ENCODE measurements at regions not wholly inside any gene's neighbourhood (a gene's known extent, or its start where the extent isn't known, plus 50 kb on each side); places are given as distances from the start of the nearest gene placed in this dataset.

DNA sequence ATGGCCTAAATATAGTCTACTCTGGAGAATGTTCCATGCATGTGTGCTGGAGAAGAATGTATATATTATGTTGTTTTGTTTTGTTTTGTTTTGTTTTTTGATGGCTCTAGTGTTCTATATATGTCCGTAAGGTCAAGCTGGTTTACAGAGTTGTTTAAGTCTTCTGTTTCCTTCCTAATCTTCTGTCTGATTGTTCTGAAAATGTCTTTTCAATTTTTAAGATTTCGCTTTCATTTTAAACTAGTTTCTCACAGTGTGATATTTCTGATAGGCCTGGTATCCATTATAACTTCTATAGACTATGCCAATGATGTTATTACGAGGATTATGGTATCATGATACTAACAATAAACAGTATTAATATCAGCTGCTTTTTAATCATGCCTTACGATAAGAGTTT, 1126.3 kb upstream of the SORCS1 start:
- DNase-seq = no peak

DNA sequence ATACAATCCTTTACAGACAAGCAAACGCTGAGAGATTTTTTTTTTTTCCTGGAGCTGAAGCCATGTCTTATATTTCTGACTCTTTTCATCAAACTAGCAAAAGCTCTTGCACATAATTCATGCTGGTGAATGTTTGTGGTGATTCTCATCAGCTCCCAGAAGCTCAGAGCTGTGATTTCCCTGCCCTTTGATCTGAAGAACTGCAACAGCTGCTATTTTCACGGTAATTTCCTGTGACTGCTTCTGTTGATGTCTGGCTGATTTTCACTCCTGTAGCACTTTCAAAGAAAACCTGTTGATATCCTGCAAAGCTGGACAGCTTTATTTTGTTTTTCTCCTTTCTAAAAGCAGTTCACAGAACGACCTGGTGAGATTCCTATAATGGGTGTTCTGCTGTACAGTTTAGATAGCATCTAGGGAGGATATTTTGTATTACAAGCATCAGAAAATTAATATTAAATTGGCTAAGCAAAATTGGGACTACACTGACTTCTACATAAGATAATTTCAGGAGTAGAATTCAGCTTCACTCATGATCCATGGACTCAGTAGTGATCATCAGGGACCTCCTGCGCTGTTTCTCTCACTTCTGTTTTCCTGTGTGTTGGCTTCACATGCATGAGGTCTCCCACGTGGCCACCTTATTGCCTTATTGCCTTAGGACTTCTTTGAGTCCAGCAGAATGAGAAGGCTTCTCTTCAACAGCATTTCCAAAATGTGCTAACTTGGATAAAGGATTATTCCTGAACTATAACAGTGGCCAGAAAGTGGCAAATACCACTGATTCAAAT, 1111.6 kb upstream of the SORCS1 start:
- DNase-seq = no peak

DNA sequence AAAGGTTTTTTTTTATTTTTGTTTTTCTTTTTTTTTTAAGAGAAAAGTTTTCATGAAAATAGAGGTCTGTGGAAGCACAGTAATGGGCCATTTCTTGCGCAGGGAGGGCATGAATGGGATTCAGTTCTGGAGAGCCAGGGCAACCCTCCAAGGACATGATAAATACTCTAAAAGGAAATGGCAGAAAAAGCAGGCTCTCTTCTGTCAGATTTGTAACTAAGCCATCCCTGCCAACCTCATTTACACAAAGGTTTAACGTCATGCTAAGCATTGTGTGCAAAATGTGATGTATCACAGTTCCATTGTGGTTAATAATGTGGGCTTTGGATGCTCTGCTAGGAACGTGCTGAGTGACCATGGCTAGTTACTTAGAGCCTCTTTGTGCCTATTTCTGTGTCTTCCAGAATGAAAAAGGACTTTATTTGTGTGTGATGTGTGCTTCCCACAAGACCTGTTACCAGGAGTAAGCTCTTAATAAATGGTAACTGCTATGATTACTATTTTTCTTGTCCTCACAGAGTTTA, 1095.9 kb upstream of the SORCS1 start:
- DNase-seq = no peak

DNA sequence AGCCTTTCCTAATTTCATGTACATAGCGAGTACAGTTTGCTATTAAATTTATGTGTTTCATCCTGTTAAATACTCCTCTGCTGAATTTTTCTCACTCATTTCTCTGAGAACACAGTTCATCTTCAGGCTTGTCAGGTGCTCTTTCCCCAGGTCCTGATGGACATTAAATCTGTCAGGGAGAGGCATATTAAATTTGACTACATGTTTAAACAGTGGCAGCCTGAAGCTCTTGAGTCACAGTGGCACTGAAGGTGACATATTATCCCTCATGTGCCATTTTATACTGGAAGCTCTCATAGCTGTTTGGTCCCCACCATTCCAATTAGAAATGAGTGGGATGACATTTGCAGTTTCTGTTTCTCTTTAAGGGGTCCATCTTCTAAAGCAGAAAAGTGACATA, 1089.6 kb upstream of the SORCS1 start:
- no peak for DNase-seq

DNA sequence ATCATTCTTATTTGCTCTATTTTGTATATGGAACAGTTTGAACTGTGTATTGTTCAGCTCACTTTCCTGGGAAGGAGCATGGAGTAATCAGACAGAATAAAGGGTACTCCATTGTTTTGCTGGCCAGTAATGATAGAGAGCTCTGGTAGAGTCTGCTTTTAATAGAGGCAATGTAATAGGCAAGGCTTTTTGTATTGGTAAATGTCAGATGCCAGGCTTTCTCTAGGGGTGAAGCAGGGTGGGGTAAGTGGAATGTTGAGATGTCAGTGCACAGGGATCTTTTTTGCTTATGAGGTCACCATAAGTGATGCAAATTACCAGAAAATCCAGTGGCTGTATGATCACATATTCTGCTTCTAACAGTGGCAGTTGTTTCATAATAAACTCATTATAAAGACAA, 1088.3 kb upstream of the SORCS1 start:
- no peak for DNase-seq

DNA sequence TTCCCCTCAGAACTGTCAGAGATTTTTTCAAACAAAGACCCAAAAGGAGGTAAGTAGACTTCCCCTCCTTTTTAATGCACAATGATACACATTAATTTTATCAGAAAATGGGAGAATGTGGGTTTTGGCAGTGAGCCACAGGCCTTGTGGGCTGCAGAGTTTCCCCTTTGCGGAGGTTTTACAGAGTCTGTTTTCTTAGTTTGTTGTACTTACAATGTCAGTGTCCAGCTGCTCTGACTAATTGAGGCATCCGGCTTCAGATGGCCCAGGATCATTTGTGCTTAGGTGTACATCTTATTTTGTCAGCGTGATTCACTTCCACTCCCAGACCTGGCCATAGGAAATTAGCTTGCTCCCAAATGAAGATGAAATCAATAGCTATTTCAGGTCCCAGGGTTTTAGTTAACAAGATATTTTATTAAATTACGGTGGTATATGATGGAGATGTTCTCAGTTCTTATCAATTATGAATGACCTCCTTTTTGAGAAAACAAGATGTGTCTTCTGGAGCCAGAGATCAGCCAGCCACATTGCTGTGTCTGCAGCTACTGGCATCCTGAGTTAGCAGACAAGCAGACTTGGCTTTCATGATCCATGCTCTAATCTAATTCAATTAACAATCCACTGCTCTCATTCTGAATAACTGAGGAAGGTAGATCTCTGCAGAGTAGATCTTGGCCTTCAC, 1086.6 kb upstream of the SORCS1 start:
- no peak for DNase-seq

DNA sequence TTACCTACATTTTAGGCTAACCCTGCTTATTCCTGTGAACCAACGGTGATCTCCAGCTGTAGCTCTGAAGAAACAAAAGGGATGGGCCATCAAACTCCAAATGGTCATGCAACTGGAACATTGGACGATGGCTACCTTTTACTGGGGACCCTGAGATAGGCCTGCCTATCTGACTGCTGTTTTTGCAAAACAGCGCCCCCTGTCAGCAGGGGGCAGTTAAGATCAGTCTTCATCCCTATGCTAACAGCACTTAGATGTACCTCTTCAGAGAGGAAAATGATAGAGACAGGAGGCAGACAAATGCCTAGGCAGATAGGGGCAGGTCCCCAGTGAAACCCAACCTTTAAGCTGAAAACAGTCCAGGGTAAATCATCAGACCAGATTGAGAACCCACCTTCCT, 1085.4 kb upstream of the SORCS1 start:
- DNase-seq = no peak

DNA sequence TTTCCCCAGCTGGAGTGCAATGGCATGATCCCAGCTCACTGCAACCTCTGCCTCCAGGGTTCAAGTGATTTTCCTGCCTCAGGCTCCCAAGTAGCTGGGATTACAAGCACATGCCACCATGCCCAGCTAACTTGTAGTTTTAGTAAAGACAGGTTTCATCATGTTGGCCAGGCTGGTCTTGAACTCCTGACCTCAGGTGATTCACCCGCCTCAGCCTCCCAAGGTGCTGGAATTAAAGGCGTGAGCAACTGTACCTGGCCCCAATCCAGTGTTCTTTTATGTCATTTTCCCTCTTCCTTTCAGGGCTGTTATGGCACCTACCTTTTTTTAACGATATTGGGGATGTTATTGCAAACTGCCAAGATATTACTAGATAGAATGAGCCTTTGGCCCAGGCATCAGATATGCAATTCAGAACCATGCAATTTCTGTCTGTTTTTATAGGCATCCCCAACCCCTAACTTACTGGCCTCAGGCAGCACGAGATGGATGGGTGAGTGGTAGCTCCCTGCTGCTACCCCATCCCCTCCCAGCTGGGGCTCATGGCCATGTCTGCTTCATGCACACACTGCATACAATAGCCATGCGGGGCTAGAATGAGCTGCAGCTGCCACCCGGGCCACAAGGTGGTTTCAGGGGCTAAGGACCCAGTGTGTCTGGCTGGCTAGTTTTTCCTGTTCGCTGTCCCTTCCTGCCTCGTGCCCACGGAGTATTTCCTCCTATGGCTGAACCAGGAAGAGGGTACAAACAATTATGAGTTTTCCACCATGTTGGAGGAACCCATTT, 1080.1 kb upstream of the SORCS1 start:
- DNase-seq = no peak

DNA sequence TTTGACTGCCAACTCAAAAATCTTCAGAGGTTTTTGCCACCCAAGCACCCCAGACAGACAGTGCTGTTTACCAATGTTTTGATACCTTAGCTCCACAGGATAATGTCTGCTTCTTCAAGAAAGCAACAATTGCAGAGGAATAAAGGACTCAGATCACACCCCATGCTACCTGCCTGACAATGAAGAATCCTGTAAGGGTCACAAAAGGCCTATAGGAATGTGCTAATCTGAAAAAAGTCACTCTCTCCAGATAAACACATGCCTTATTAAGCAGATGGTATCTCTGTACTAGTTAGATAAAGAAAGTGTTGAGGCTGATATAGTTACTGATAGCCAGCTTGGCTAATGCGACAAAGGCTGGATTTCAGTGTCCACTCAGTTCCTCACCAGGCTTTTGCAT, 1076.7 kb upstream of the SORCS1 start:
- no peak for DNase-seq

DNA sequence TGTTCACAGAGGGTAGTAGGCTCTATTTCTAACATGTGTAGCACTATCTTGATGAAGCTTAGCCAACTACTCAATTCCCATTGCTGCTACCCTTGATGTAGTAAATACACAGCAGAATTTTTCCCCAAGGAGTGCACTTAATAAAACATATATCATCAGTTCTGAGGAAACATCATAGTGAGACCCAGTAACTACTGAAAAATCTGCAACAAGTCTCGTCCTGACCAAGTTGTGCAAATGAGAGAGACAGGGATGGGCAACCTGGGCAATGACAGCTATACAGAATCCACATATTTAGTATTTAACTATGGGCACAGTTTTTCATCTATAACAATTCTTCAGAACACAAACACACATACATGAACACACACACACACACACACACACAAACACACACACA, 1073.8 kb upstream of the SORCS1 start:
- no peak for DNase-seq

DNA sequence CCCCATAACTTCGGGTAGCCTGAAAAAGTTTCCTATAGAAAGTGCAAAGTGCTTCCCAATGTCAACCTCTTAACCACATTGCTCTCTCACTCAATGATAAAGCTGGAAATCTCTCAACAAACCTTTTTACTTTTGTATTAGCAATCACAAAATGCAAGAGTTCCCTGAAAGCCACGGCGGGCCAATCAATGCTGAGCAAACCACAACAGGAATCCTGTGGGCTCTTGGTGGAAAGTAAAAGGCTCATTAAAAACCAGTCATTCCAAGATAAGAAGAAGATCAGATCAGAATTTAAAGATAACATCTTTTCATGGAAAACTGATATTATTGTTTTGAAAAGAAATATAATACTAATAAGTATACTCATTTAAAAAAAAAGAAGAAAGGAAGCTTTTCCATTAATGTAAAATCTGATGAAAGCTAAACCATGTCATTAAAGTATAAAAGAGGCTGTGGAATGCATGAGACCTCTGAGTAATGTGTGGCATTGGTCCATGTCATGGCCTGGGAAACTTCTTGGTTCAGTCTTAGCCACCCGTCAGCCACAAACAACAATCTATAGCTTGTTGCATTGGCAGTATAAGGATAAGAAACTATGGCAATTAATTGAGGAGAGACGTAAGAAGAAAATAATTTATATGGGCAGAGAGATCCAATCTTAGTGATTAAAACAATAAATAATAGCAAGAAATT, 1066.1 kb upstream of the SORCS1 start:
- DNase-seq = no peak

DNA sequence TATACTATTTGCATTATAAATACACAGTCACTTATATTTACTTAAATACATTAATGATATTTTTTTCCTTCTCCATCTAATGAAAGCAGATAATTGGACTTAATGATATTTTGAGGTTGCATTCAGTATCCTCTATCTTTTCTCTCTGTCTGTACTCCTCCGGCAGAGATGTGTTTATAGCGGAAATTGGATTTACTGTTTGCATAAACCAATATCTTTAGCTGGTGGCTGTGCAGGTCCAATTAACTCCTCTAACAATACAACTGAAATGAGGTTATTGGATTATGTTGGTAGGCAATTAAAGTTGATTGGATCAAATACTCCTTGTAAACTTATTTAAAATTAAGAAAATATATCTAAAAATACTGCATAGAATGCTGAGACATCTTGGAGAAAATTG, 1044.2 kb upstream of the SORCS1 start:
- DNase-seq = no peak

DNA sequence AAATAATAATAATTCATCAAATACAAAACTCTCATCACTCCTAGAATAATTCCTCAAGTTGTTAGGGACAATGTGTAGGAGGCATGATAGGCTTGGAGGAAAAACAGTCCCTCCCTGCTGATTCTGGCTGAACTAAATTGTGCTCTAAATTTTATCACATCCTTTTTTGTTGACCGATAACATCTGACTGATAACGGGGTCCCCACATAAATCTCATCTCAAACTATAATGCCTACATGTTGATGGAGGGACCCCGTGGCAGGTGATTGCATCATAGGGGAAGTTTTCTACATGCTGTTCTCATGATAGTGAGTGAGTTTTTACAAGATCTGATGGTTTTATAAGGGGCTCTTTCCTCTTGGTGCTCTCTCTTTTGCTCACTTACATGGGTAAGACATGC, 1043.5 kb upstream of the SORCS1 start:
- no peak for DNase-seq

DNA sequence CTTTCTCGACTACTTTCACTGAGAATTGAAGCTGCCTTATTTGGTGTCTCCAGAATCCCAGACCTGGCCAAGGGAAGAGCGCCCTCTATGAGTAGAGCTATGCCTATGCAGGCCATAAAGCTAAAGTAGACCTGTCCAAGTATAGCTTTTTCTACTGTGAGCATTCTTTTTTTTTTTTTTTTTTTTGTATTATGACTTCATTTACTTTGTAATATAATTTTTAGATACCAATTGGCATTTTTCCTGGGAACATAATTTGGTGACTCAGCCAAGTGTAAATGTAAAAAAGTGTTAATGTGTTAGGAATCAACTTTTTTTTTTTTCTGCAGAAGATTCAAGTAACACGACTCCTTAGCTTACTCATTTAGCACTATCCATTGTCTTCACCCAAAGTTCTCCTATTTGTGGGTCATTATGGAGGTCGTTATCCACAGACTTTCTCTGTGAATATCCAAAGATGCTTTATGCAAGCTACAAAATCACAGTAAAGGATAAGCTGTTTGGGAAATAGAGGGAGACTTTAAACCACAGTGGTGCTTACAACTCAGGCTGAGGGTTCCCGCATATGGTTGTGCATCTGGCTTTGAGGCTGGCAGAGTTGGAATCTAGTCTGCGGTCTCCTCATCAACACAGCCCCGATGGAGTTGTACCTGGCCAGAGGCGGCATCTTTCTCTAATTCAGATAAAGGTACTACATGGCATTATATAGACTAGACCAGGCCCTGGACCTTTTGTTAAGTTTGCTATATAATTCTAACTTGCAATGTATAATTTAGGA, 1040.2 kb upstream of the SORCS1 start:
- DNase-seq = no peak

DNA sequence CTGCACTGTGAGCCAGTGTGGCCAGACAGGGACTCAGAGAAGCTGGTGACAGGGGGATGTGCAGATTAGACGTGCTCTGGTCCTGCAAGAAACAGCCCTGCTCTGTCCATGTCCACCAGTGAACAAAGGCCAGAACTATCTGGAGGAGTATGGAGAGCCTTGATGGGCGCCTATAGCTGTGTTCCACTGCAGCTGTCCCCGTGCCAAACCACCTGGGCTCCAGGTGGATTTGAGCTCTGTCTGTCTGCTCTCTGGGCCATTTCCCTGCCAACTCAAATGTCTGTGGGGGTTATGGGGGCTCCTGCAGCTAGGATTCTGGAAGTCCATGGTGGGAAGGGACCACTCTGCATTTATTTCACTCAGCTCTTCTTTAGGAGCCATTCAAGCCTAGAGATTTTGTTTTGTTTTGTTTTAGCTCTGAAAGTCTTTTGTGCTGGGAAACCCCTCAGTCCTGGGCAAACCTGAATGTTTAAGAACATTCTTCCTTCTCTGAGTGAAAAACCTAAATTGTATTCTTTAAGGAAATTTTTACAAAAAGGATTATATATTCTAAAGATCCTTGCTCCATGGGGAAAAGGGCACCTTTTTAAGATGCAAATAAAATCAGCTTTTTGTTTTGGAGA, 1039.5 kb upstream of the SORCS1 start:
- DNase-seq = no peak

DNA sequence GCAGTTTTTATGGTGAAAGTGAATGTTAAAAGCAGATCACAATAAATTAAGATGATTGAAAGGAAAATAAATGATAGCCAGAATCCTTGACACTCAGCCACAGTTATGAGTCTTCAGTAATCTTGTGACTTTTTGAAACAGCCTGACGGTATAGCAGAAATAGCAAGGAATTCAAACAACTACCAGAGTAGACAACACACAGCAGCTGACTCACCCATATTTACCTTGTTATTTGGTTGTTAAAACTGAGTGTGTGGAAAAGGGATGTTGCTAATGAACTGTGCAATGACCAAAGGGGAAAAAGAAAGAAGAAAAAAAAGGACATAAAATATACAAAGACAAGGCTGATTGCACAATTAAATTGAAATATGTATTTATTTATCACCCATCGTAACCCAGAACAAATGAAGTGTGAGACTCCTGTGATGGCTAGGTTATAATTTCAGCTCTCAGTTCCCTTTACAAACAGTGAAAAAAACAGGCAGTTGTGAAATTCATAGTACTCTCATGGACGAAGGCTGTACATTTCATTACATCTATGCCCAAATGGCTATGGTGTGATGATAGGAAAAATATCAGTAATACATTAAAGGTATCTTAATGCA, 1023.0 kb upstream of the SORCS1 start:
- DNase-seq = no peak

DNA sequence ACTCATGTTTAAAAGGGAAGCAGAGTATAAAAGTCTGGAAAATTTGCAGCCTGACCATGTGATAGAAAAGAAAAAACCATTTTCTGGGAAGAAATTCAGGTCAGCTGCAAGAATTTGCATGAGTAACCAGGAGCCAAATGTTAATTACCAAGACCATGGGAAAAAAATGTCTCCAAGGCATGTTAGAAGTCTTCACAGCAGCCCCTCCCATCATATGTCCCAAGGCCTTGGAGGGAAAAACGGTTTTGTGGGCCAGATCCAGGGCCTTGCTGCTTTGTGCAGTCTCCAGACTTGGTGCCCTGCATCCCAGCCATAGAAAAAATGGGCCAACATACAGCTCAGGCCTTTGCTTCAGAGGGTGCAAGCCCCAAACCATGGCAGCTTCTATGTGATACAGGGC, 1019.6 kb upstream of the SORCS1 start:
- DNase-seq = no peak

DNA sequence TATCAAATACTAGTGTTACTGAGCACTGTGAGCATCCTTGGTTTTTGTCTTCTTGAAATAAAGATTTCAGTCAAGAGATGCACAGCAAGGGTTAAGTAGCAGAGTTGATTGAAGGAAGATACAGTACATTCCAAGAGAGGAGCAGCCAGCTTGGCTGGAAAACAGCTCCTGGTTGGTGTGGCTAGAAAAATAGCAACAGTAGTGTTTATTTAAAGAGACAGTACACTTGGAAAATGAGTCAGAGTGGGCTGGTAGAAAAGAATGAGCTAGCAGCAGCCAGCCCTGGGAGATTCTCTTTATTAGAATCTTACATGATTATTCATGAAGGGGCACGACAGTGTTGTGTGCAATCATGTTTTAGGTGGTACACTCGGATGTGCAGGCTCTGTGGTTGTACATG, 1016.4 kb upstream of the SORCS1 start:
- DNase-seq = no peak

DNA sequence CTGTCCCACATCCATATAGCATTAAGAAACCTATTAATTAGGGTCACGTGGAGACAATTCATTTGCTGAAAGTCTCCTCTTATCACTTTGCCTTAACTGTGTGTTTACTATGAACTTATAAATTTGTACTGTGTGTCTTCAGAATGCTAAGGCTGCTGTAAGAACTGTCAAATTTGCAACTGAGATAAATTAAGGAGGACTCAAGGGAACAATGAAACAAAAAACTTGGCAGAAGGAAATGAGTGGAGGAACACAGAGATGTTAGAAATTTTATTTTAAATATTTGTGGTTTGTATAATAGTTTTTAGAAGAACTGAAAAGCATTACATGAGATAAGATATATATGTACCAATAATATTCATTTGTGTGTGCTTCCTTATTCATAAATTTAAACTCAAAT, 1005.3 kb upstream of the SORCS1 start:
- no peak for DNase-seq

DNA sequence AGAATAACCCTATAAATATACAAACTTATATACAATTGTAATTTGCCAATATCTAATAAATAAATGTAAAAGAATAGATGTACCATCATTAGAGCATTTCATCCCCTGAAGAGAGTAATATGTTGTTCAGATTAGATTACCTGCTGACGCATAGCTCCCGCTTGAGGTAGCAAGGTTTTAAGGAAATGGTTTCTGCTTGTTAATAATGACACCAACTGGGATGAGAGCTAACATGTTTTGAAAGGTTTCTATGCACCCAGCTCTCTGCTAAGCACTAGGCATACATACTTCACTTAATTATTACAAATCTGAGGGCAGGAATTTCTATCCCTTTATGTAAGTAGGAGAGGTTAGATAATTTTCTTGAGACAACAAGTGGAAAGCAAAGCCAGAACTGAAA, 1003.3 kb upstream of the SORCS1 start:
- DNase-seq = no peak

DNA sequence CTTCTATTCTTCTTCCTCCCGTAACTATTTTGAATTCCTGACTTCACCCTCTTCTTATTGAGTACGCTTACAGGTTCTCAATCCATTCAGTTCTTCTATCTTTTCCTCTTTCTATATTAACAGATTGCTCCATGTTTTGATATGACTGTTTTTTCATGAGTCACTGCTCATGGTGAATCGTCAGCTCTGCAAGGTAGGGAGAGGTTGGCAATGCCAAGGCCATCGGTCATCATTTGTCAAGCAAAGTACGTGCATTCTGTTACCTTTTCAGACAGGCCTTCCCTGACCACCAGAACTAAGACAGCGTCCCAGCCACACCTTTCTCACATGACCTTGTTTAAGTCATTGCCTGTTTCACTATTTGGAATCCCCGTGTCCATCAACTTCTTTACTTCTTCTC, 1001.9 kb upstream of the SORCS1 start:
- DNase-seq = no peak
